Astrocyte of the spinal cord (primary cell): ENCODE measurements at regions not wholly inside any gene's neighbourhood (a gene's known extent, or its start where the extent isn't known, plus 50 kb on each side); places are given as distances from the start of the nearest gene placed in this dataset.

Source experiments
- DNase-seq: peaks from one replicate; pipeline ENCODE4 v3.0.0; 2011; ENCODE audit warnings: low read depth, low spot score
- H3K4me3 ChIP-seq: 2 replicates; pipeline ENCODE4 v1.5.1; 2011; ENCODE audit warnings: low read depth, mild to moderate bottlenecking, low read length, moderate library complexity
- CTCF ChIP-seq: IDR thresholded peaks from 2 replicates; pipeline ENCODE4 v1.5.1; 2012; ENCODE audit warnings: low read depth, mild to moderate bottlenecking, low read length, inconsistent platforms
- in situ Hi-C: cut with HindIII; loops from 2 replicates; pipeline ENCODE4 v1.10.0; 2017; ENCODE audit warnings: low sequenced_read_pairs

GRCh38 chr6:163721435-163721834, 306.9 kb downstream of the QKI start:
- H3K4me3 ChIP-seq: no peak overlapping the region
- no peak for DNase-seq
- TF ChIP-seq CTCF: no peak
- in situ Hi-C loops: no loop called here

- H3K4me3 ChIP-seq: no peak overlapping the region
- in situ Hi-C loops: no loop called here
- no peak for TF ChIP-seq CTCF
- DNase-seq: no peak
Measured at GRCh38 chr6:163720460-163721235, 306.1 kb downstream of the QKI start.

GRCh38 chr6:163720005-163720404, 305.5 kb downstream of the QKI start:
- in situ Hi-C loops: no loop called here
- no peak for TF ChIP-seq CTCF
- DNase-seq: no peak
- no peak overlapping the region for H3K4me3 ChIP-seq

GRCh38 chr6:163719028-163719742, 304.7 kb downstream of the QKI start:
- in situ Hi-C loops: no loop called here
- no peak overlapping the region for H3K4me3 ChIP-seq
- DNase-seq: no peak
- no peak for TF ChIP-seq CTCF

GRCh38 chr6:163718537-163718936, 304.0 kb downstream of the QKI start:
- no peak overlapping the region for H3K4me3 ChIP-seq
- TF ChIP-seq CTCF: no peak
- no peak for DNase-seq
- in situ Hi-C loops: no loop called here

- no peak for DNase-seq
- in situ Hi-C loops: no loop called here
- H3K4me3 ChIP-seq: no peak overlapping the region
- no peak for TF ChIP-seq CTCF
Measured at GRCh38 chr6:163717106-163717764, 302.7 kb downstream of the QKI start.
